ENCODE measurements at regions not wholly inside any gene's neighbourhood (a gene's known extent, or its start where the extent isn't known, plus 50 kb on each side); places are given as distances from the start of the nearest gene placed in this dataset.
"Not testable (repeated sequence)": the region's sequence is repeated elsewhere in the genome, so short reads cannot be mapped to it uniquely, and the experiment has no call there.

DNA sequence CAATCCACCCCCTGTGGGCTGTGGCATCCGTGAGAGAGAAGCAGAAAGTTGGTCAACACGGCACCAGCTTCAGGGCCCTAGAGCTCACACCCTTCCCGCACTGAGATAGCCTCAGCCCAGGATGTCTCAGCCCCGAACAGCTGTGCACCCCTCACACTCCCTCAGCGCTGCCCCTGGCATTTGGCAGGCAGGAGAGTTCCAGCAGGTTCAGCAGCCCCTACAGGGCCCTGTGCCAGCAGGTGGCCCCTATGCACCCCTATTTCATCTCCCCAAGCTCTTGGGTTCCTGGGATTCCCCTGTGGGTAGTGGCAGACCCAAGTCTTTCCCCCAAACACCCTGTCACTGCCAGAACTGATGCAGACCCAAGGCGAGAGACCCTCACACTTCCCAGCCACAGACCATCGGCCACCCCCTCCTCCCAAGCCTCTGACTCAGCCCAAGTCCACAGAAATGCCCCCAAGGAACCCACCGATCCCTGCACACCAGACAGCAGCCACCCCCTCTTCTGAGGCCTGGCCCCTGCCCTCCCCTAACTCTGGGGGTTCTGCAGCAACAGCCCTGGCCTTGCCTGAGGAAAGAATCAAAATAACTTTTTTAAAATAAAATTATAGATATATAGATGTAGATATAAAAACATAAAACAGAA is 183.6 kb downstream of the IGLL1 start:
- CTCF ChIA-PET = interaction anchor here (0.6 kb wide), 1 partner anchor 11 kb away, joined by 3 read pairs; no protein-coding TSS in a partner anchor
- ATAC-seq (peak; percentile 27), DNase-seq (peak; percentile 13)
- Mint-ChIP-seq H3K9me3 (no peaks in the 10 kb centered on the region), H3K36me3 (ENCODE audit: low read depth) (no peaks in the 10 kb centered on the region), H3K4me1 (ENCODE audit: low read depth) (no peaks in the 10 kb centered on the region), H3K27me3 (no peaks in the 10 kb centered on the region), H3K4me3 (no peak overlapping the region), H3K27ac (no peak overlapping the region)
- intact Hi-C loops (cut with micrococcal nuclease) = no loop called here
- POLR2A ChIA-PET = no interaction called here
- TF ChIP-seq, protein P1, sequence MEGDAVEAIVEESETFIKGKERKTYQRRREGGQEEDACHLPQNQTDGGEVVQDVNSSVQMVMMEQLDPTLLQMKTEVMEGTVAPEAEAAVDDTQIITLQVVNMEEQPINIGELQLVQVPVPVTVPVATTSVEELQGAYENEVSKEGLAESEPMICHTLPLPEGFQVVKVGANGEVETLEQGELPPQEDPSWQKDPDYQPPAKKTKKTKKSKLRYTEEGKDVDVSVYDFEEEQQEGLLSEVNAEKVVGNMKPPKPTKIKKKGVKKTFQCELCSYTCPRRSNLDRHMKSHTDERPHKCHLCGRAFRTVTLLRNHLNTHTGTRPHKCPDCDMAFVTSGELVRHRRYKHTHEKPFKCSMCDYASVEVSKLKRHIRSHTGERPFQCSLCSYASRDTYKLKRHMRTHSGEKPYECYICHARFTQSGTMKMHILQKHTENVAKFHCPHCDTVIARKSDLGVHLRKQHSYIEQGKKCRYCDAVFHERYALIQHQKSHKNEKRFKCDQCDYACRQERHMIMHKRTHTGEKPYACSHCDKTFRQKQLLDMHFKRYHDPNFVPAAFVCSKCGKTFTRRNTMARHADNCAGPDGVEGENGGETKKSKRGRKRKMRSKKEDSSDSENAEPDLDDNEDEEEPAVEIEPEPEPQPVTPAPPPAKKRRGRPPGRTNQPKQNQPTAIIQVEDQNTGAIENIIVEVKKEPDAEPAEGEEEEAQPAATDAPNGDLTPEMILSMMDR (IDR thresholded peaks at IDR 0.05) = no peak

DNA sequence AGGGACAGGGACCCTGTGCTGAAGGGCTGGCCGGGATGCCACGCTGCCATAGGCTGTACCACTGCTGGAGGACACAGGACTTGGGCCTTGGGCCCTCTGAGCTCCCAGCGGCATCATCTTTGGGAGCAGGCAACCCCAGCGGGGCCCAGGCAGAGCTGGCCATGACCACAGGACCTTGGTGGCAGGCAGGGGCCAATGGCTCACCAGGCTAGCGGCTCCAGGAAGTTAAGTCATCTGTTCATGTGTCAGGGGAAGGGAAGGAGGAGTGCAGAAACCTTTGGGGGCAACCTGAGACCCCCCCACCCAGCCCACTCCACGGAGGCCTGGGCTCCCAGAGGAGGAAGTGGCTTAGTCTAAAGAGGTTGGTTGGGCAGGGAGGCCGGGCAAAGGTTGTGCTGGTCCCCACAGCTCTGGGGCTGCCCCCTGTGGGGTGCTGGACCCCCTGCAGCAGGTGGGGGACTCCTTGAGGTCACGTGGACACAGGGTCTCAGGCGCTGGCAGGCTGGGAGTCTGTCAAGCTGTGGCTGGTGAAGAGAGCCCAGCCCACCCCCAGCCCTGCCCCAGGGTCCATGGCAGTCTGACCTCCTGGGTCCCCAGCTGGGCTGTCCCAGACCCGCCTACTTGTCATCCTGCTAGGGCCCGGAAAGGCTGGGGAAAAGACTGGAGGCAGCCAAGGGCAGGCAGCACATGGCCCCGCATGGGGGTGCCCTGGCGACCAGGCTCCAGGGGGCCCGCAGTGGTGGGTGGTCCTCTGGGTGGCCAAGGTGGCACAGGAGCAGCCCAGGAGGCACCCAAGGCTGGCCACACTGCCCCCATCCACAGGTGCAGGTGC is 184.3 kb downstream of the IGLL1 start:
- ATAC-seq = no peak
- CTCF ChIA-PET = interaction anchor here (0.6 kb wide), 1 partner anchor 10 kb away, joined by 3 read pairs; no protein-coding TSS in a partner anchor
- no peak for DNase-seq
- no peak overlapping the region for H3K4me3 Mint-ChIP-seq
- intact Hi-C loops (cut with micrococcal nuclease) = no loop called here
- H3K9me3 Mint-ChIP-seq = no peaks in the 10 kb centered on the region
- H3K4me1 Mint-ChIP-seq (ENCODE audit: low read depth) = no peaks in the 10 kb centered on the region
- TF ChIP-seq, protein P1 (IDR thresholded peaks at IDR 0.05) = no peak
- H3K27me3 Mint-ChIP-seq = no peaks in the 10 kb centered on the region
- no peak overlapping the region for H3K27ac Mint-ChIP-seq
- POLR2A ChIA-PET = no interaction called here
- H3K36me3 Mint-ChIP-seq (ENCODE audit: low read depth) = no peaks in the 10 kb centered on the region

DNA sequence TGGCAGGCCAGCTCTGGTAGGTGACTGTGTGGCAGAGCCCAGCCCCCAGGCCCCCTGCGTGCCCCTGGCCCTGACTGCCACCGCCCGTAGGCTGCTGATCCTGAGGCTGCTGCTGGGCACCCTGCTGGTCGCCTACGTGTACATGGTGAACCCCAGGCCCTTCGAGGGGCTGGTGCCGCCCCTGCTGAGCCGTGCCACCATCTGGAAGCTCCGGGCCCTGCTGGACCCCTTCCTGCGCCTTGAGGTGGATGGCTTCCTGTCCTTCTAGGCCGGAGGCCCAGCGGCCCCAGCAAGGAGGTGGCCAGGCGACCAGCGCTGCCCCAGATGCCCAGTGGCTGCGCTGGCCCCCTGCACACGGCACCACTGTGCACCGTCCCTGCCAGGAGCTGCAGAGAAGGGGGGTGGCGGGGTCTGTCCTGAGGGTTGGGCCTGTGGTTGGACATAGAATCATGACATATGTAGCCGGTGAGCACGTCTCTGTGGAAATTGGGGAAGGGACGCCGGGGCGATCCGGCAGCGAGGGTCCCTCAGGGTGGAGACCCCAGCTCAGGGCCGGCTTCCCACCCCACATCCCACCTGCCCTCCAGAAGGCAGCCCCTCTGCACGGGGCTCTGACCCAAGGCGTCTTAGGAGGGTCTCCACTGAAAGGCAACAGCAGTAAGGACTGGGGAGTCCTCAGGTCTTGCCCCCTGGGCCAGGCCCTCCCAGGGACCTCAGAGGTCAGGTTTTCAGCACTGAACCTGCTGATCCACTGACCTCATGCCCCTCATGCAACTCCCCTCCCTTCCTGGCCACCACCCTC is 185.4 kb downstream of the IGLL1 start:
- TF ChIP-seq, protein P1 (IDR thresholded peaks at IDR 0.05) = no peak
- Mint-ChIP-seq H3K27me3 (no peaks in the 10 kb centered on the region), H3K27ac (no peak overlapping the region), H3K36me3 (ENCODE audit: low read depth) (no peaks in the 10 kb centered on the region), H3K4me1 (ENCODE audit: low read depth) (no peaks in the 10 kb centered on the region), H3K4me3 (no peak overlapping the region), H3K9me3 (no peaks in the 10 kb centered on the region)
- DNase-seq = no peak
- intact Hi-C loops (cut with micrococcal nuclease) = no loop called here
- CTCF ChIA-PET = interaction anchor here (0.9 kb wide), 1 partner anchor 9 kb away, joined by 3 read pairs; no protein-coding TSS in a partner anchor
- no peak for ATAC-seq
- POLR2A ChIA-PET = no interaction called here

DNA sequence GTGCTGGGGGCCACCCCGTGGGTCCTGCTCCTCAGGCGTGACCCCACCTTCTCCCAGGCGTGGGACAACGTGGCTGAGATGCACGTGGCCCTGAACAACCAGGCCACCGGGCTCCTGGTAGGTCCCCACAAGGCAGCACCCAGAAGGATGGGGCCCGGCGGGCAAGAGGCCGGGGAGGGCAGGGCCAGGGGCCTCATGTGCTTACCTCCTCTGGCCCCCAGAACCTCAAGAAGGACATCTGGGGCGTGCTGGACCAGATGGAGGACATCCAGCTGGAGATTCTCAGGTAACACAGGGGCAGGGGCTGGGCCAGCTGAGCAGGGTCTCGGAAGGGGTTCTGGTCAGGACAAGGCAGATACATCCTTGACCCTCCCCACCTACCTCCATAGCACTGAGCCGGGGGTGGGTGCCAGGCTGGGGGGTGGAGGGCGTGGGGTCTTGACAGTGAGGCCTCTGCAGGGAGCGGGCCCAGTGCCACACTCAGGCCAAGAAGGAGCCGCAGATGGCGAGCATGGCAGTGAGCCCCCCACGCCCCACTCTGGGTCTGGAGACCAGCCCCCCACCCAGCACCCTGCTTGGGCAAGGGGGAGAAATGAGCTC is 186.3 kb downstream of the IGLL1 start:
- no peak overlapping the region for H3K27ac Mint-ChIP-seq
- TF ChIP-seq, protein P1 (IDR thresholded peaks at IDR 0.05) = no peak
- H3K27me3 Mint-ChIP-seq = no peaks in the 10 kb centered on the region
- DNase-seq (no peak), ATAC-seq (no peak)
- no peaks in the 10 kb centered on the region for H3K9me3 Mint-ChIP-seq
- H3K4me1 Mint-ChIP-seq (ENCODE audit: low read depth) = no peaks in the 10 kb centered on the region
- H3K36me3 Mint-ChIP-seq (ENCODE audit: low read depth) = no peaks in the 10 kb centered on the region
- no peak overlapping the region for H3K4me3 Mint-ChIP-seq
- CTCF ChIA-PET = interaction anchor here (0.9 kb wide), 1 partner anchor 8 kb away, joined by 3 read pairs; no protein-coding TSS in a partner anchor
- POLR2A ChIA-PET = interaction anchor here (0.5 kb wide), 1 partner anchor 8 kb away, joined by 3 read pairs; no protein-coding TSS in a partner anchor
- intact Hi-C loops (cut with micrococcal nuclease) = no loop called here

DNA sequence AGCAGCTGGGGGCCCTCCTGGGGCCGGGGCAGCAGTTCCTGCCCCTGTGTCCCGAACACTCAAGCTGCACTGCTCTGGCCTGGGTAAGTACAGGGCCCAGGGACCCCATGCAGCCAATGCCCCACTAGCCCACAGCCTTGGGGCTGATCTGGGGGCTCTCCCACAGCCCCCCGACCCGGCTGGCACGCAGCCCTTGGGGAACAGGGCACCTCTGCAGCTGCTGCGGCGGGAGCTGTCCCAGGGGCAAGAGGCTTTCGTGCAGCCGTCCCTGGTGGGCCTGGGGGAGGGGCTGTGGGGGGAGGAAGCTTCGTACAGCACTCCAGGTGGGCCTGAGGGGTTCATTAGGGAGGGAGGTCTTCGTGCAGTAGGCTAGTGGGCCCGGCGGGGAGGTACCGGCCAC is 186.9 kb downstream of the IGLL1 start:
- H3K4me3 Mint-ChIP-seq; H3K9me3 Mint-ChIP-seq; DNase-seq; H3K27me3 Mint-ChIP-seq; H3K27ac Mint-ChIP-seq; ATAC-seq; H3K36me3 Mint-ChIP-seq (ENCODE audit: low read depth); CTCF ChIA-PET; H3K4me1 Mint-ChIP-seq (ENCODE audit: low read depth); intact Hi-C loops (cut with micrococcal nuclease): not testable (repeated sequence)
- POLR2A ChIA-PET = interaction anchor here (0.5 kb wide), 1 partner anchor 9 kb away, joined by 3 read pairs; no protein-coding TSS in a partner anchor
